IMR-90 (cell line): ENCODE measurements at regions not wholly inside any gene's neighbourhood (a gene's known extent, or its start where the extent isn't known, plus 50 kb on each side); places are given as distances from the start of the nearest gene placed in this dataset.

ENCODE experiments used
- ATAC-seq: fragments of 200-7000 bp; cut with Tn5 transposase; 2 replicates; pipeline ENCODE4 v1.9.1; 2020; ENCODE audit warnings: low read depth, mild to moderate bottlenecking, moderate library complexity
- BruUV-seq: library from RNA; stranded (reverse); fragments of 400-500 nt; replicated peaks from 2 replicates; lab custom pipeline; 2021; lab: Mats Ljungman, UMichigan
- CTCF ChIA-PET: fragments of 300-600 bp; formaldehyde crosslinking; extraction: SDS; loops from one replicate; lab custom pipeline; 2021; ENCODE audit warnings: antibody characterized with exemption; lab: Yijun Ruan, JAX
- POLR2A ChIA-PET: fragments of 300-600 bp; sonication (Branson Sonifier 250); formaldehyde crosslinking; loops from one replicate; lab custom pipeline; 2022; ENCODE audit warnings: antibody characterized with exemption; ENCODE audit not compliant: unreplicated experiment; lab: Charles Lee
- DNase-seq: peaks from one replicate; pipeline ENCODE4 v3.0.0; 2013
- H2AFZ ChIP-seq: replicated peaks from 2 replicates; pipeline ENCODE3; 2013; ENCODE audit warnings: low read length, mild to moderate bottlenecking; ENCODE audit not compliant: poor library complexity
- H2AK5ac ChIP-seq: 2 replicates; pipeline ENCODE4 v1.6.1; 2013; ENCODE audit warnings: low read depth, low read length, inconsistent platforms
- H2AK9ac ChIP-seq: replicated peaks from 2 replicates; pipeline ENCODE3; 2013; ENCODE audit warnings: mild to moderate bottlenecking, low read depth, low read length, moderate library complexity; ENCODE audit not compliant: poor library complexity
- H2BK120ac ChIP-seq: 2 replicates; pipeline ENCODE4 v1.6.1; 2013; ENCODE audit warnings: low read depth, low read length, inconsistent platforms
- H2BK15ac ChIP-seq: 3 replicates; pipeline ENCODE4 v1.6.1; 2013; ENCODE audit warnings: low read depth, low read length, inconsistent platforms
- H2BK20ac ChIP-seq: 2 replicates; pipeline ENCODE4 v1.6.1; 2013; ENCODE audit warnings: low read depth, mild to moderate bottlenecking, inconsistent platforms, low read length, moderate library complexity
- H2BK5ac ChIP-seq: 2 replicates; pipeline ENCODE4 v1.6.1; 2013; ENCODE audit warnings: mild to moderate bottlenecking, low read depth, low read length, inconsistent platforms; ENCODE audit not compliant: poor library complexity, severe bottlenecking
- H3K14ac ChIP-seq: replicated peaks from 2 replicates; pipeline ENCODE4 v1.6.1; 2013; ENCODE audit warnings: low read depth, low read length, inconsistent platforms
- H3K18ac ChIP-seq: 2 replicates; pipeline ENCODE4 v1.6.1; 2013; ENCODE audit warnings: low read depth, low read length, control low read depth
- H3K23ac ChIP-seq: 2 replicates; pipeline ENCODE4 v1.6.1; 2013; ENCODE audit warnings: low read depth, low read length, inconsistent platforms
- H3K27ac ChIP-seq: 2 replicates; pipeline ENCODE4 v1.5.1; 2013; ENCODE audit warnings: mild to moderate bottlenecking, control low read depth, low read length; ENCODE audit not compliant: insufficient read depth
- H3K27me3 ChIP-seq: 2 replicates; pipeline ENCODE4 v1.6.1; 2013; ENCODE audit warnings: low read length; ENCODE audit not compliant: control insufficient read depth, insufficient read depth
- H3K36me3 ChIP-seq: 2 replicates; pipeline ENCODE4 v1.6.1; 2013; ENCODE audit warnings: low read length, mixed read lengths; ENCODE audit not compliant: control insufficient read depth, insufficient read depth
- H3K4ac ChIP-seq: 2 replicates; pipeline ENCODE4 v1.6.1; 2013; ENCODE audit warnings: low read depth, low read length, inconsistent platforms
- H3K4me1 ChIP-seq: 2 replicates; pipeline ENCODE4 v1.6.1; 2013; ENCODE audit warnings: low read length, mixed read lengths; ENCODE audit not compliant: control insufficient read depth, insufficient read depth
- H3K4me2 ChIP-seq: 2 replicates; pipeline ENCODE4 v1.6.1; 2013; ENCODE audit warnings: low read depth, mild to moderate bottlenecking, control low read depth, low read length, moderate library complexity
- H3K4me3 ChIP-seq: 2 replicates; pipeline ENCODE4 v1.5.1; 2013; ENCODE audit warnings: low read depth, mild to moderate bottlenecking, control low read depth, low read length, moderate library complexity; ENCODE audit not compliant: insufficient read depth
- H3K56ac ChIP-seq: 2 replicates; pipeline ENCODE4 v1.6.1; 2013; ENCODE audit warnings: low read length, inconsistent platforms; ENCODE audit not compliant: insufficient read depth; ENCODE audit errors: extremely low read depth
- H3K79me1 ChIP-seq, 2 experiments: 2 replicates each; pipeline ENCODE4 v1.6.1; 2013; ENCODE audit warnings: low read length in 2 of 2, inconsistent platforms in 1 of 2, low read depth in 1 of 2
- H3K9ac ChIP-seq: 2 replicates; pipeline ENCODE4 v1.6.1; 2013; ENCODE audit warnings: low read depth, low read length, control low read depth
- H3K9me1 ChIP-seq: 2 replicates; pipeline ENCODE4 v1.6.1; 2013; ENCODE audit warnings: low read length, inconsistent platforms; ENCODE audit not compliant: insufficient read depth
- H3K9me3 ChIP-seq: 2 replicates; pipeline ENCODE4 v1.6.1; 2013; ENCODE audit warnings: low read length; ENCODE audit not compliant: control insufficient read depth, insufficient read depth
- H4K20me1 ChIP-seq: 2 replicates; pipeline ENCODE4 v1.6.1; 2013; ENCODE audit warnings: low read length, inconsistent platforms; ENCODE audit not compliant: insufficient read depth
- H4K5ac ChIP-seq: 2 replicates; pipeline ENCODE4 v1.6.1; 2013; ENCODE audit warnings: mild to moderate bottlenecking, low read depth, low read length, control low read depth
- H4K8ac ChIP-seq, 2 experiments: 2 replicates each; pipeline ENCODE4 v1.6.1; 2013; ENCODE audit warnings: low read depth in 2 of 2, low read length in 2 of 2, control low read depth in 1 of 2, inconsistent platforms in 1 of 2
- H4K91ac ChIP-seq: 2 replicates; pipeline ENCODE4 v1.6.1; 2013; ENCODE audit warnings: low read depth, low read length, inconsistent platforms; ENCODE audit not compliant: insufficient read depth
- BHLHE40 ChIP-seq: fragments of 150-350 bp; IDR thresholded peaks from 2 replicates; pipeline ENCODE4 v1.6.1; 2016; ENCODE audit warnings: mild to moderate bottlenecking, low read depth, low read length
- CEBPB ChIP-seq: IDR thresholded peaks from 2 replicates; pipeline ENCODE4 v1.6.1; 2012; ENCODE audit warnings: low read depth, low read length, improper control_type of control experiment
- CHD1 ChIP-seq: IDR thresholded peaks from 2 replicates; pipeline ENCODE4 v1.6.1; 2012; ENCODE audit warnings: low read depth, low read length, improper control_type of control experiment
- MXI1 ChIP-seq: IDR thresholded peaks from 2 replicates; pipeline ENCODE4 v1.6.1; 2012; ENCODE audit warnings: low read depth, mild to moderate bottlenecking, low read length, moderate library complexity, borderline replicate concordance
- NFE2L2 ChIP-seq: fragments of 150-350 bp; IDR thresholded peaks from 2 replicates; pipeline ENCODE4 v1.6.1; 2016; ENCODE audit warnings: low read depth, mild to moderate bottlenecking, low read length
- RCOR1 ChIP-seq: IDR thresholded peaks from 2 replicates; pipeline ENCODE4 v1.6.1; 2012; ENCODE audit warnings: mild to moderate bottlenecking, low read length, improper control_type of control experiment; ENCODE audit not compliant: insufficient replicate concordance
- SMC3 ChIP-seq: fragments of 150-350 bp; IDR thresholded peaks from 2 replicates; pipeline ENCODE4 v1.6.1; 2016; ENCODE audit warnings: low read depth, mild to moderate bottlenecking, antibody characterized with exemption, low read length, moderate library complexity
- USF2 ChIP-seq: fragments of 150-350 bp; IDR thresholded peaks from 2 replicates; pipeline ENCODE4 v1.6.1; 2017; ENCODE audit warnings: mild to moderate bottlenecking, antibody characterized with exemption, low read length, low read depth
- WGBS, 2 experiments: methylation state at CpG; one replicate each; pipeline versions ENCODE4 v1.1.5 to v1.1.7; 2013; ENCODE audit warnings: missing lambda C conversion rate in 2 of 2; ENCODE audit not compliant: insufficient read length in 1 of 2; ENCODE audit errors: extremely low coverage in 2 of 2; 5-methylcytosine and 5-hydroxymethylcytosine counted together
- dilution Hi-C: fragments of 300-500 bp; cut with HindIII; formaldehyde crosslinking; loops from one replicate; pipeline ENCODE4 v1.14.3; 2018; ENCODE audit warnings: low sequenced_read_pairs; ENCODE audit not compliant: unreplicated experiment
- in situ Hi-C: fragments of 300-500 bp; cut with MboI; formaldehyde crosslinking; loops from 3 replicates; pipeline ENCODE4 v1.14.3; 2019; ENCODE audit warnings: low sequenced_read_pairs, inconsistent platforms, mixed read lengths
- intact Hi-C: fragments of 100-400 bp; cut with micrococcal nuclease; formaldehyde crosslinking; loops from 2 replicates; pipeline ENCODE4 v1.10.0; 2022

DNA sequence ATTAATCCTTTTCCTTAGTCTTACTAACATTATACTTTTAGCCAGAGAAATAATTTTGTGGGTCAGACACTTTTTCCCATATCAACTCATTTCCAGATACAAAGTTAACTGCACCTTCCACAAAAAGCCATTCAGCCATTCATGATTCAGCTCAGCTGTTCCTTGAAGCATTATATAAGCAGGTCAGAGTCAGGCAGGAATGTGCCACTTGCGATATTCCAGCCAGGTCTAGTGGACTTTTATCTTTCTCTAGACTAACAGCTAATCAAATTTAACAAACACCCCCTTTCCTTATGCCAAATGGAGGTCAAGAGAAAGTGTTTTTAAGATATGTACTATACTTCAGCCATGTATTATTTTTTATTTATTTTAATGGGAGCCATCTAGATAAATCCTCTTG, 75.6 kb upstream of the EPB41L3 start:
- no peaks in the 10 kb centered on the region for H3K36me3 ChIP-seq
- H2BK120ac ChIP-seq, result no peak overlapping the region
- dilution Hi-C loops, result no loop called here
- no peaks in the 10 kb centered on the region for H4K20me1 ChIP-seq
- H2BK5ac ChIP-seq, result no peak overlapping the region
- H3K4ac ChIP-seq, result no peak overlapping the region
- no peak overlapping the region for H2AFZ ChIP-seq
- H2AK5ac ChIP-seq, result no peak overlapping the region
- BruUV-seq, result no TSS peak
- H3K9ac ChIP-seq, result no peak overlapping the region
- no peak overlapping the region for H3K18ac ChIP-seq
- no peaks in the 10 kb centered on the region for H3K9me3 ChIP-seq
- no peak for DNase-seq
- in situ Hi-C loops, result no loop called here
- no peak overlapping the region for H4K91ac ChIP-seq
- H3K4me2 ChIP-seq, result no peak overlapping the region
- H3K4me1 ChIP-seq, result no peaks in the 10 kb centered on the region
- no peak for ATAC-seq
- ChIA-PET POLR2A (no interaction called here), CTCF (no interaction called here)
- H3K56ac ChIP-seq, result no peak overlapping the region
- intact Hi-C loops, result no loop called here
- no peak overlapping the region for H3K4me3 ChIP-seq
- H3K14ac ChIP-seq, result no peak overlapping the region
- no peaks in the 10 kb centered on the region for H3K27me3 ChIP-seq
- H3K27ac ChIP-seq, result no peak overlapping the region
- no peak overlapping the region for H4K5ac ChIP-seq
- H3K23ac ChIP-seq, result no peak overlapping the region
- WGBS, 2 experiments, result no CpG with 5 or more reads among the region's 1 CpG
- TF ChIP-seq NFE2L2 (no peak), CHD1 (no peak), MXI1 (no peak), BHLHE40 (no peak), RCOR1 (no peak), CEBPB (no peak), USF2 (no peak), SMC3 (no peak)
- H4K8ac ChIP-seq, result no peak overlapping the region
- no peaks in the 10 kb centered on the region for H3K79me1 ChIP-seq
- H3K9me1 ChIP-seq, result no peaks in the 10 kb centered on the region
- no peak overlapping the region for H2AK9ac ChIP-seq
- no peak overlapping the region for H2BK20ac ChIP-seq
- H2BK15ac ChIP-seq, result no peak overlapping the region
